IMR-90 (cell line): ENCODE measurements at regions not wholly inside any gene's neighbourhood (a gene's known extent, or its start where the extent isn't known, plus 50 kb on each side); places are given as distances from the start of the nearest gene placed in this dataset.

ENCODE experiments used
- ATAC-seq: fragments of 200-7000 bp; cut with Tn5 transposase; 2 replicates; pipeline ENCODE4 v1.9.1; 2020; ENCODE audit warnings: low read depth, mild to moderate bottlenecking, moderate library complexity
- BruUV-seq: library from RNA; stranded (reverse); fragments of 400-500 nt; replicated peaks from 2 replicates; lab custom pipeline; 2021; lab: Mats Ljungman, UMichigan
- CTCF ChIA-PET: fragments of 300-600 bp; formaldehyde crosslinking; extraction: SDS; loops from one replicate; lab custom pipeline; 2021; ENCODE audit warnings: antibody characterized with exemption; lab: Yijun Ruan, JAX
- POLR2A ChIA-PET: fragments of 300-600 bp; sonication (Branson Sonifier 250); formaldehyde crosslinking; loops from one replicate; lab custom pipeline; 2022; ENCODE audit warnings: antibody characterized with exemption; ENCODE audit not compliant: unreplicated experiment; lab: Charles Lee
- DNase-seq: peaks from one replicate; pipeline ENCODE4 v3.0.0; 2013
- H2AFZ ChIP-seq: replicated peaks from 2 replicates; pipeline ENCODE3; 2013; ENCODE audit warnings: low read length, mild to moderate bottlenecking; ENCODE audit not compliant: poor library complexity
- H2AK5ac ChIP-seq: 2 replicates; pipeline ENCODE4 v1.6.1; 2013; ENCODE audit warnings: low read depth, low read length, inconsistent platforms
- H2AK9ac ChIP-seq: replicated peaks from 2 replicates; pipeline ENCODE3; 2013; ENCODE audit warnings: mild to moderate bottlenecking, low read depth, low read length, moderate library complexity; ENCODE audit not compliant: poor library complexity
- H2BK120ac ChIP-seq: 2 replicates; pipeline ENCODE4 v1.6.1; 2013; ENCODE audit warnings: low read depth, low read length, inconsistent platforms
- H2BK15ac ChIP-seq: 3 replicates; pipeline ENCODE4 v1.6.1; 2013; ENCODE audit warnings: low read depth, low read length, inconsistent platforms
- H2BK20ac ChIP-seq: 2 replicates; pipeline ENCODE4 v1.6.1; 2013; ENCODE audit warnings: low read depth, mild to moderate bottlenecking, inconsistent platforms, low read length, moderate library complexity
- H2BK5ac ChIP-seq: 2 replicates; pipeline ENCODE4 v1.6.1; 2013; ENCODE audit warnings: mild to moderate bottlenecking, low read depth, low read length, inconsistent platforms; ENCODE audit not compliant: poor library complexity, severe bottlenecking
- H3K14ac ChIP-seq: replicated peaks from 2 replicates; pipeline ENCODE4 v1.6.1; 2013; ENCODE audit warnings: low read depth, low read length, inconsistent platforms
- H3K18ac ChIP-seq: 2 replicates; pipeline ENCODE4 v1.6.1; 2013; ENCODE audit warnings: low read depth, low read length, control low read depth
- H3K23ac ChIP-seq: 2 replicates; pipeline ENCODE4 v1.6.1; 2013; ENCODE audit warnings: low read depth, low read length, inconsistent platforms
- H3K27ac ChIP-seq: 2 replicates; pipeline ENCODE4 v1.5.1; 2013; ENCODE audit warnings: mild to moderate bottlenecking, control low read depth, low read length; ENCODE audit not compliant: insufficient read depth
- H3K27me3 ChIP-seq: 2 replicates; pipeline ENCODE4 v1.6.1; 2013; ENCODE audit warnings: low read length; ENCODE audit not compliant: control insufficient read depth, insufficient read depth
- H3K36me3 ChIP-seq: 2 replicates; pipeline ENCODE4 v1.6.1; 2013; ENCODE audit warnings: low read length, mixed read lengths; ENCODE audit not compliant: control insufficient read depth, insufficient read depth
- H3K4ac ChIP-seq: 2 replicates; pipeline ENCODE4 v1.6.1; 2013; ENCODE audit warnings: low read depth, low read length, inconsistent platforms
- H3K4me1 ChIP-seq: 2 replicates; pipeline ENCODE4 v1.6.1; 2013; ENCODE audit warnings: low read length, mixed read lengths; ENCODE audit not compliant: control insufficient read depth, insufficient read depth
- H3K4me2 ChIP-seq: 2 replicates; pipeline ENCODE4 v1.6.1; 2013; ENCODE audit warnings: low read depth, mild to moderate bottlenecking, control low read depth, low read length, moderate library complexity
- H3K4me3 ChIP-seq: 2 replicates; pipeline ENCODE4 v1.5.1; 2013; ENCODE audit warnings: low read depth, mild to moderate bottlenecking, control low read depth, low read length, moderate library complexity; ENCODE audit not compliant: insufficient read depth
- H3K56ac ChIP-seq: 2 replicates; pipeline ENCODE4 v1.6.1; 2013; ENCODE audit warnings: low read length, inconsistent platforms; ENCODE audit not compliant: insufficient read depth; ENCODE audit errors: extremely low read depth
- H3K79me1 ChIP-seq, 2 experiments: 2 replicates each; pipeline ENCODE4 v1.6.1; 2013; ENCODE audit warnings: low read length in 2 of 2, inconsistent platforms in 1 of 2, low read depth in 1 of 2
- H3K9ac ChIP-seq: 2 replicates; pipeline ENCODE4 v1.6.1; 2013; ENCODE audit warnings: low read depth, low read length, control low read depth
- H3K9me1 ChIP-seq: 2 replicates; pipeline ENCODE4 v1.6.1; 2013; ENCODE audit warnings: low read length, inconsistent platforms; ENCODE audit not compliant: insufficient read depth
- H3K9me3 ChIP-seq: 2 replicates; pipeline ENCODE4 v1.6.1; 2013; ENCODE audit warnings: low read length; ENCODE audit not compliant: control insufficient read depth, insufficient read depth
- H4K20me1 ChIP-seq: 2 replicates; pipeline ENCODE4 v1.6.1; 2013; ENCODE audit warnings: low read length, inconsistent platforms; ENCODE audit not compliant: insufficient read depth
- H4K5ac ChIP-seq: 2 replicates; pipeline ENCODE4 v1.6.1; 2013; ENCODE audit warnings: mild to moderate bottlenecking, low read depth, low read length, control low read depth
- H4K8ac ChIP-seq, 2 experiments: 2 replicates each; pipeline ENCODE4 v1.6.1; 2013; ENCODE audit warnings: low read depth in 2 of 2, low read length in 2 of 2, control low read depth in 1 of 2, inconsistent platforms in 1 of 2
- H4K91ac ChIP-seq: 2 replicates; pipeline ENCODE4 v1.6.1; 2013; ENCODE audit warnings: low read depth, low read length, inconsistent platforms; ENCODE audit not compliant: insufficient read depth
- CEBPB ChIP-seq: IDR thresholded peaks from 2 replicates; pipeline ENCODE4 v1.6.1; 2012; ENCODE audit warnings: low read depth, low read length, improper control_type of control experiment
- CHD1 ChIP-seq: IDR thresholded peaks from 2 replicates; pipeline ENCODE4 v1.6.1; 2012; ENCODE audit warnings: low read depth, low read length, improper control_type of control experiment
- CTCF ChIP-seq: conservative IDR thresholded peaks from 2 replicates; pipeline ENCODE4 v1.5.1; 2012; ENCODE audit warnings: mild to moderate bottlenecking, low read depth, low read length, improper control_type of control experiment
- ELK1 ChIP-seq: fragments of 150-350 bp; IDR thresholded peaks from 2 replicates; pipeline ENCODE4 v1.6.1; 2016; ENCODE audit warnings: low read depth, mild to moderate bottlenecking, low read length, moderate library complexity, borderline replicate concordance
- FOS ChIP-seq: fragments of 150-350 bp; IDR thresholded peaks from 2 replicates; pipeline ENCODE4 v1.6.1; 2016; ENCODE audit warnings: low read depth, low read length
- MAFK ChIP-seq: IDR thresholded peaks from 2 replicates; pipeline ENCODE4 v1.6.1; 2012; ENCODE audit warnings: low read depth, low read length, improper control_type of control experiment
- MAZ ChIP-seq: IDR thresholded peaks from 2 replicates; pipeline ENCODE4 v1.6.1; 2012; ENCODE audit warnings: low read depth, mild to moderate bottlenecking, low read length, improper control_type of control experiment, moderate library complexity, borderline replicate concordance
- MXI1 ChIP-seq: IDR thresholded peaks from 2 replicates; pipeline ENCODE4 v1.6.1; 2012; ENCODE audit warnings: low read depth, mild to moderate bottlenecking, low read length, moderate library complexity, borderline replicate concordance
- NFE2L2 ChIP-seq: fragments of 150-350 bp; IDR thresholded peaks from 2 replicates; pipeline ENCODE4 v1.6.1; 2016; ENCODE audit warnings: low read depth, mild to moderate bottlenecking, low read length
- POLR2A ChIP-seq: IDR thresholded peaks from 2 replicates; pipeline ENCODE4 v1.6.1; 2012; ENCODE audit warnings: mild to moderate bottlenecking, low read depth, low read length
- RAD21 ChIP-seq: IDR thresholded peaks from 2 replicates; pipeline ENCODE4 v1.6.1; 2012; ENCODE audit warnings: low read length, improper control_type of control experiment
- RCOR1 ChIP-seq: IDR thresholded peaks from 2 replicates; pipeline ENCODE4 v1.6.1; 2012; ENCODE audit warnings: mild to moderate bottlenecking, low read length, improper control_type of control experiment; ENCODE audit not compliant: insufficient replicate concordance
- RFX5 ChIP-seq: IDR thresholded peaks from 2 replicates; pipeline ENCODE4 v1.8.0; 2012; ENCODE audit warnings: low read depth, mild to moderate bottlenecking, low read length, moderate library complexity
- SMC3 ChIP-seq: fragments of 150-350 bp; IDR thresholded peaks from 2 replicates; pipeline ENCODE4 v1.6.1; 2016; ENCODE audit warnings: low read depth, mild to moderate bottlenecking, antibody characterized with exemption, low read length, moderate library complexity
- USF2 ChIP-seq: fragments of 150-350 bp; IDR thresholded peaks from 2 replicates; pipeline ENCODE4 v1.6.1; 2017; ENCODE audit warnings: mild to moderate bottlenecking, antibody characterized with exemption, low read length, low read depth
- WGBS, 2 experiments: methylation state at CpG; one replicate each; pipeline versions ENCODE4 v1.1.5 to v1.1.7; 2013; ENCODE audit warnings: missing lambda C conversion rate in 2 of 2; ENCODE audit not compliant: insufficient read length in 1 of 2; ENCODE audit errors: extremely low coverage in 2 of 2; 5-methylcytosine and 5-hydroxymethylcytosine counted together
- dilution Hi-C: fragments of 300-500 bp; cut with HindIII; formaldehyde crosslinking; loops from one replicate; pipeline ENCODE4 v1.14.3; 2018; ENCODE audit warnings: low sequenced_read_pairs; ENCODE audit not compliant: unreplicated experiment
- in situ Hi-C: fragments of 300-500 bp; cut with MboI; formaldehyde crosslinking; loops from 3 replicates; pipeline ENCODE4 v1.14.3; 2019; ENCODE audit warnings: low sequenced_read_pairs, inconsistent platforms, mixed read lengths
- intact Hi-C: fragments of 100-400 bp; cut with micrococcal nuclease; formaldehyde crosslinking; loops from 2 replicates; pipeline ENCODE4 v1.10.0; 2022

GRCh38 chr10:83943049-83943448 is 196.3 kb upstream of the GHITM start:
- Histone ChIP-seq H3K36me3 (no peaks in the 10 kb centered on the region), H3K9ac (no peak overlapping the region), H4K5ac (no peak overlapping the region), H3K9me3 (no peaks in the 10 kb centered on the region), H4K91ac (no peak overlapping the region), H3K79me1 (no peaks in the 10 kb centered on the region), H3K4me1 (no peaks in the 10 kb centered on the region), H3K27me3 (no peaks in the 10 kb centered on the region), H3K14ac (no peak overlapping the region), H3K4me2 (no peak overlapping the region), H3K23ac (no peak overlapping the region), H3K18ac (no peak overlapping the region), H3K9me1 (no peaks in the 10 kb centered on the region), H4K20me1 (no peaks in the 10 kb centered on the region), H2AK9ac (no peak overlapping the region), H3K56ac (no peak overlapping the region), H2BK5ac (no peak overlapping the region), H3K4ac (no peak overlapping the region), H3K27ac (no peak overlapping the region), H4K8ac (no peak overlapping the region), H2AFZ (no peak overlapping the region), H3K4me3 (no peak overlapping the region), H2BK120ac (no peak overlapping the region), H2BK15ac (no peak overlapping the region), H2AK5ac (no peak overlapping the region), H2BK20ac (no peak overlapping the region)
- dilution Hi-C loops: no loop called here
- 41% methylated on average over 5 of the region's 5 CpGs; no CpG with 5 or more reads in 1 of the 2 experiments for WGBS, 2 experiments
- in situ Hi-C loops: no loop called here
- ATAC-seq: no peak
- TF ChIP-seq SMC3: no peak
- TF ChIP-seq MAZ: no peak
- TF ChIP-seq USF2: no peak
- no peak for TF ChIP-seq MAFK
- no peak for TF ChIP-seq RFX5
- TF ChIP-seq NFE2L2: no peak
- TF ChIP-seq RAD21: no peak
- TF ChIP-seq FOS: no peak
- TF ChIP-seq MXI1: no peak
- TF ChIP-seq CEBPB: no peak
- TF ChIP-seq CTCF: no peak
- no peak for TF ChIP-seq RCOR1
- no peak for TF ChIP-seq ELK1
- TF ChIP-seq CHD1: no peak
- no peak for TF ChIP-seq POLR2A
- intact Hi-C loops: no loop called here
- no peak for DNase-seq
- ChIA-PET POLR2A (no interaction called here), CTCF (no interaction called here)
- no TSS peak for BruUV-seq
